Mucosa of descending colon (tissue), 3 donors: ENCODE measurements at regions not wholly inside any gene's neighbourhood (a gene's known extent, or its start where the extent isn't known, plus 50 kb on each side); places are given as distances from the start of the nearest gene placed in this dataset.

Experiments used
- ATAC-seq: fragments of 200-7000 bp; cut with Tn5 transposase; one replicate; pipeline ENCODE4 v1.9.1; 2020; ENCODE audit warnings: mild to moderate bottlenecking, moderate library complexity
- DNase-seq, 3 donors: peaks; one replicate each; pipeline ENCODE4 v3.0.0-alpha.2; 2020
- H3K36me3 ChIP-seq: fragments of 200-600 bp; one replicate; pipeline ENCODE4 v1.8.0; 2021; ENCODE audit warnings: low read depth, mild to moderate bottlenecking
- H3K4me1 ChIP-seq: fragments of 200-600 bp; one replicate; pipeline ENCODE4 v1.8.0; 2021; ENCODE audit warnings: low read depth, mild to moderate bottlenecking
- H3K4me3 ChIP-seq: fragments of 200-600 bp; one replicate; pipeline ENCODE4 v1.8.0; 2021; ENCODE audit warnings: mild to moderate bottlenecking
- H3K9me3 ChIP-seq: fragments of 200-600 bp; one replicate; pipeline ENCODE4 v1.8.0; 2021; ENCODE audit warnings: mild to moderate bottlenecking
- CTCF ChIP-seq: fragments of 200-600 bp; IDR thresholded peaks from one replicate; pipeline ENCODE4 v1.8.0; 2022; ENCODE audit warnings: antibody characterized with exemption, mild to moderate bottlenecking
- intact Hi-C, 2 donors: fragments of 100-400 bp; cut with DNase I in 1 of 2; cut with micrococcal nuclease in 1 of 2; formaldehyde crosslinking; loops; one replicate each; pipeline versions ENCODE4 v1.11.0 to v1.11.1; 2022; cut with DNase I, micrococcal nuclease
- donor health status: DM: no; HTN: no; CAD: no; lungs with moderate emphysema.
- donor health status: DM: no; HTN: no; CAD: no.
- donor health status: DM: no; HTN: yes; CAD: no.

GRCh38 chr4:81621490-81621889 lies 149.8 kb upstream of the RASGEF1B start:
- no peak overlapping the region for H3K4me3 ChIP-seq
- DNase-seq: no peak
- H3K36me3 ChIP-seq: no peaks in the 10 kb centered on the region
- no peaks in the 10 kb centered on the region for H3K9me3 ChIP-seq
- H3K4me1 ChIP-seq: no peaks in the 10 kb centered on the region
- TF ChIP-seq CTCF: no peak
- intact Hi-C loops: no loop called here
- no peak for ATAC-seq

DNA sequence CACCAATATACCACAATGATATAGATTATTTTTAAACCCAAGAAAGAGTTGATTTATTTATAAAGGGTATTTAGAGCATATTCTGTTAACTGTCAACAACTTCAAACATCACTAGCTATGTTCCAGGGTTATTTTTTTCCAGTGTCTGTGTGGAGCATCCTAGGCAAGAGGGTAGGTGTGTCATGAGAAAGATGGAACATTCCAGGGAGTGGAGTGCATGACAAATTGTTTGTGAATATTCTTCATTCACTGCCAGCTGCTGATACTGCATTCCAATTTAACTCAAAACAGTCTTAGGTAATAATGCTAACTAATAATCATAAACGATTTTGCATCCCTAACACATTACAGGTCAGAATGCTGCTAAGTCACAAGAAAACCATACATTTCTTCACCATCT lies 148.7 kb upstream of the RASGEF1B start:
- Histone ChIP-seq H3K36me3 (no peaks in the 10 kb centered on the region), H3K4me1 (no peaks in the 10 kb centered on the region), H3K4me3 (no peak overlapping the region), H3K9me3 (no peaks in the 10 kb centered on the region)
- no peak for ATAC-seq
- no peak for DNase-seq
- TF ChIP-seq CTCF: no peak
- intact Hi-C loops: no loop called here

GRCh38 chr4:81617545-81617944 lies 145.8 kb upstream of the RASGEF1B start:
- Histone ChIP-seq H3K4me3 (no peak overlapping the region), H3K36me3 (no peaks in the 10 kb centered on the region), H3K9me3 (no peaks in the 10 kb centered on the region), H3K4me1 (no peaks in the 10 kb centered on the region)
- peak; percentile 78 for ATAC-seq
- intact Hi-C loops: no loop called here
- DNase-seq: no peak
- TF ChIP-seq CTCF: no peak

DNA sequence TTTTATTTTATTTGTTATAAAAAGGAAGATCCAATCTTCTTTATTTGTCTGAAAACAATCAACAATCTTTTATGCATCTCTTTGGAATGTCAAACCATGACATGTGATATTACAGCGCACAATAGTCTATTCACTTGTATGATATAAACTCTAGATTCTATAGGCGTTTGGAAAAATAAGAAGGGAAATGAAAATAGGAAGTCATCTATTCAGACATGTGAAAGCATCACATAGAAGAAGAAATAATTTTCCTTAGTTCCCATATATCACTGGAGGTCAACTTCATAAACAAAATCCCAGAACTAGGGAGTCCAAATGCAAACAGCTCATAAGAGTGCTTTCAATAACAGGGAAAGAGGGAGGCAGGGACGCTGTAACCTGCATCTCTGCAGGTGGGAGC lies 139.5 kb upstream of the RASGEF1B start:
- intact Hi-C loops: no loop called here
- no peak overlapping the region for H3K4me3 ChIP-seq
- H3K4me1 ChIP-seq: no peaks in the 10 kb centered on the region
- no peak for TF ChIP-seq CTCF
- no peaks in the 10 kb centered on the region for H3K9me3 ChIP-seq
- ATAC-seq (no peak), DNase-seq (no peak)
- no peaks in the 10 kb centered on the region for H3K36me3 ChIP-seq

DNA sequence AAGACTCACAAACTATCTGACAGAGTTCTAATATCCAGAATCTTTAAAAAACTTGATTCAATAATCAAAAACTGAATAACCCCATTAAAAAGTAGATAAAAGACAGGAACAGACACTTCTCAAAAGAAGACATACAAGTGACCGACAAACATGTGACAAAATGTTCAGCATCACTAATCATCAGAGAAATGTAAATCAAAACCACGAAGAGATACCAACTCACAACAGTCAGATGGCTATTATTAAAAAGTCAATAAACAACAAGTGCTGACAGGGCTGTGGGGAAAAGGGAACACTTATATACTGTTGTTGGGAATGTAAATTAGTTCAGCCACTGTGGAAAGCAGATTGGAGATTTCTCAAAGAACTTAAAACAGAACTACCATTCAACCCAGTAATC lies 138.1 kb upstream of the RASGEF1B start:
- no peak overlapping the region for H3K4me3 ChIP-seq
- no peaks in the 10 kb centered on the region for H3K36me3 ChIP-seq
- no peaks in the 10 kb centered on the region for H3K9me3 ChIP-seq
- no peak for DNase-seq
- intact Hi-C loops: no loop called here
- no peaks in the 10 kb centered on the region for H3K4me1 ChIP-seq
- no peak for ATAC-seq
- no peak for TF ChIP-seq CTCF

- Histone ChIP-seq H3K9me3 (no peaks in the 10 kb centered on the region), H3K36me3 (no peaks in the 10 kb centered on the region), H3K4me3 (no peak overlapping the region), H3K4me1 (no peaks in the 10 kb centered on the region)
- intact Hi-C loops: no loop called here
- no peak for TF ChIP-seq CTCF
- ATAC-seq (peak; percentile 77), DNase-seq (no peak)
Measured at GRCh38 chr4:81607950-81608349, 136.2 kb upstream of the RASGEF1B start.
